NB4 (cell line): ENCODE measurements at regions not wholly inside any gene's neighbourhood (a gene's known extent, or its start where the extent isn't known, plus 50 kb on each side); places are given as distances from the start of the nearest gene placed in this dataset.

Source experiments
- DNase-seq: peaks from one replicate; pipeline ENCODE4 v3.0.0; 2010; ENCODE audit warnings: low read depth
- H3K4me3 ChIP-seq: one replicate; pipeline ENCODE4 v1.5.1; 2011; ENCODE audit warnings: mild to moderate bottlenecking, low read depth, low read length, moderate library complexity
- MYC ChIP-seq: IDR thresholded peaks from 2 replicates; pipeline ENCODE4 v1.6.1; 2011; ENCODE audit warnings: low read depth, low read length
- POLR2A ChIP-seq: IDR thresholded peaks from 2 replicates; pipeline ENCODE4 v1.6.1; 2011; ENCODE audit warnings: mild to moderate bottlenecking; ENCODE audit not compliant: insufficient read length; ENCODE audit errors: extremely low read depth
- TF ChIP-seq, protein P1 (sequence below): IDR thresholded peaks from 2 replicates; pipeline ENCODE4 v1.6.1; 2011; ENCODE audit warnings: low read depth, low read length
- TF ChIP-seq, protein P2 (sequence below): IDR thresholded peaks from one replicate; pipeline ENCODE4 v1.5.1; 2012; ENCODE audit warnings: low read depth, low read length

DNA sequence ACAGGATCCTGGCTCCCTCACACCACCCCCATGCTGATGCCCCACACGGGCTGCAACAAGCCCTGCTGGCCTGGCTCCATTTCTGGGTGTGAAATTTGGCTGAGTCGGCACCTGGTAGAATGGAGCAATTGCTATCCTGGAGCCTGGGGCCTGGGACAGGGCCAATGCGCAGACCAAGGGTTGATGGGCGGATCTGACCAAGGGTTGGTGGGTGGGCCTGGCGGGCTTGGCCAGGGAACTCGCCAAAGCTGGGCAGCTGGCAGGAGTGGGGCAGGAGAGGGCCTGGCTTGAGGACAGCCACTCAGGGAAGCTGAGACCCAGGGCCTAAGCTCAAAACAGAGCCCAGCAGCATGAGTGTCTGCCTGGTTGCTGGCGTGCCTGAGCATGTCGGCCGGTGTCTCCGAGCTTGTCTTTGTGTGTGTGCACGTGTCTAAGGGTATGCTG is 70.9 kb upstream of the POU3F1 start:
- no peak overlapping the region for H3K4me3 ChIP-seq
- TF ChIP-seq, protein P1, sequence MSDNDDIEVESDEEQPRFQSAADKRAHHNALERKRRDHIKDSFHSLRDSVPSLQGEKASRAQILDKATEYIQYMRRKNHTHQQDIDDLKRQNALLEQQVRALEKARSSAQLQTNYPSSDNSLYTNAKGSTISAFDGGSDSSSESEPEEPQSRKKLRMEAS = no peak
- TF ChIP-seq, protein P2, sequence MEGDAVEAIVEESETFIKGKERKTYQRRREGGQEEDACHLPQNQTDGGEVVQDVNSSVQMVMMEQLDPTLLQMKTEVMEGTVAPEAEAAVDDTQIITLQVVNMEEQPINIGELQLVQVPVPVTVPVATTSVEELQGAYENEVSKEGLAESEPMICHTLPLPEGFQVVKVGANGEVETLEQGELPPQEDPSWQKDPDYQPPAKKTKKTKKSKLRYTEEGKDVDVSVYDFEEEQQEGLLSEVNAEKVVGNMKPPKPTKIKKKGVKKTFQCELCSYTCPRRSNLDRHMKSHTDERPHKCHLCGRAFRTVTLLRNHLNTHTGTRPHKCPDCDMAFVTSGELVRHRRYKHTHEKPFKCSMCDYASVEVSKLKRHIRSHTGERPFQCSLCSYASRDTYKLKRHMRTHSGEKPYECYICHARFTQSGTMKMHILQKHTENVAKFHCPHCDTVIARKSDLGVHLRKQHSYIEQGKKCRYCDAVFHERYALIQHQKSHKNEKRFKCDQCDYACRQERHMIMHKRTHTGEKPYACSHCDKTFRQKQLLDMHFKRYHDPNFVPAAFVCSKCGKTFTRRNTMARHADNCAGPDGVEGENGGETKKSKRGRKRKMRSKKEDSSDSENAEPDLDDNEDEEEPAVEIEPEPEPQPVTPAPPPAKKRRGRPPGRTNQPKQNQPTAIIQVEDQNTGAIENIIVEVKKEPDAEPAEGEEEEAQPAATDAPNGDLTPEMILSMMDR = no peak
- TF ChIP-seq MYC (no peak), POLR2A (no peak)
- no peak for DNase-seq

DNA sequence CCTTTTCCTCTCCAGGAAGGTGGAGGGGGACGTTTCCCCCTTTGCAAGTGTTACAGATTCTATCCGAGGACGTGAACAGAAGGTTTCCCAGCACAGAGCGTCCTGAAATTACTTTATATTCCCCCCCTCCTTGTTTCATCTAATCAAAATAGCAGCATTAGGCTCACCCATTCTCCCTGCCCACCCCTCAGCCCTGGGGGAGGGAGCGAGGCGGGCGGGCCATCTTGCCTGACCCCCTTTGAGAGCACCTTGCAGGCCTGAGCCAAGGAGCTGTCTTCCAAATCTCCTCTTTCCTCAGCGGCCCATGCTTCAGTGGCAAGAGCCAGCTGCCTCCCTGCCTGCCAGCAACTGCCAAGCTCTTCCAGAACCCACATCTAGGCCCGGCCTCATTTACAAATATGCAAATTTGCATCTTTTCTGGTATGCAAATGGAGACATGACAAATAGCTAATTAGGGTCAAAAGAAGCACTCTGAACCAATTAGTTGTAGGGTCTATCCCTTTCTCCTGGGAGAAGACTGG is 69.1 kb upstream of the POU3F1 start:
- TF ChIP-seq, protein P2 = no peak
- TF ChIP-seq, protein P1 = no peak
- no peak for TF ChIP-seq POLR2A
- TF ChIP-seq MYC = no peak
- no peak overlapping the region for H3K4me3 ChIP-seq
- DNase-seq = no peak

DNA sequence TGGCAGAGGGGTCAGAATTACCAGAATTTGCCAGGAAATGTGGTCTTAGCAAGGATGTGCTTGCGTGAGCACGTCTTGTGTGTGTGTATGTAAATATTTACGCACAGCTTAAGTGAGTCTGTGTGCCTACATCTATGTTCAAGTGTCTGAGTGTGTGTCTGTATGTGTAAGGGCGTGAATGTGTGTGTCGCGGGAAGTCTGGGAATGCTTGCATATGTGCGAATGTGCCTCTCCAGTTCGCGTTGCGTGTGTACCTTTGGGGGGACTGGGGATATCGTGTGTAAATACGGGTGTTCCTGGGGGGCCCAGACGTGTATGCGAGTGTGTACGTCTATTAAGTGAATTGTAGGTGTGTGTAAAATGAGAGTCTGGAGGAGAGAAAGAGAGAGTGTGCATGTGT is 68.6 kb upstream of the POU3F1 start:
- no peak overlapping the region for H3K4me3 ChIP-seq
- DNase-seq = no peak
- TF ChIP-seq MYC = no peak
- no peak for TF ChIP-seq POLR2A
- TF ChIP-seq, protein P1 = no peak
- TF ChIP-seq, protein P2 = no peak

DNA sequence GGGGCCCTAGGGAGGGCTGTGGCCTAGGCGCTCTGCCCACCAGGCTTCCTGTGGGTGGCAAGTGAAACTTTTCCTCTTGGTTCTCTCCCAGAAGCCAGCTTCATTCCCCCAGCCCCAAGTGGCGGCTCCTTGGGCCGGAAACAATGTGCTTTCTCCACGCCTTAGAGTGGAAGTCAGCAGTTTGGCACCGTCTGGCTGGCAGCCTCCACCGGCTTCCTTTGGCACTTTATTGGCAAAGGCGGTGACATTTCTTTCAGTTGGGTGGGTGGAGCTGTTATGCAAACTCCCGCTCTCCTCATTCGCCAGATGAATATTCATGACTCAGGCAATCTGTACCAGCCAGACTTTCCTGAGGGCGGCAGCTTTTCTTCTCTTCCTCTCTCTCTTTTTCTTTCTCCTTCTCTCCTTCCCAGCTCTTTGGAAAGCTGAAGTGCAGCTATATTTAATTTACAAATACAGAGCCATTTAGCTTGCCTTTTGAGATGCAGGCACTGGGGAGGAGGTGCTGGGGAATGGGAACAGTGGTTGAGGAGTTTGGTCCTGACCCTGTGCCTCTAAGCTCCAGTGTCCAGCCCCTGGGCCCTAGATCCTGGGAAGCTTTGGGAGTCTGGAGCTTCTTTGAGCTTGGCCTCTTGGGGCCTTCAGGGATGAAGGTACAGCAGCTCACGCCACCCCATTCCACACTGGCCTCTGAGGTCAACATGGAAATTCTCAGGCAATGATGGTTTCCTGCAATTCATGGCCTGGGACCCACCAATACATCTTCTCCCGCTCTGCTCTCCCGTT is 67.8 kb upstream of the POU3F1 start:
- TF ChIP-seq MYC = no peak
- DNase-seq = no peak
- no peak overlapping the region for H3K4me3 ChIP-seq

DNA sequence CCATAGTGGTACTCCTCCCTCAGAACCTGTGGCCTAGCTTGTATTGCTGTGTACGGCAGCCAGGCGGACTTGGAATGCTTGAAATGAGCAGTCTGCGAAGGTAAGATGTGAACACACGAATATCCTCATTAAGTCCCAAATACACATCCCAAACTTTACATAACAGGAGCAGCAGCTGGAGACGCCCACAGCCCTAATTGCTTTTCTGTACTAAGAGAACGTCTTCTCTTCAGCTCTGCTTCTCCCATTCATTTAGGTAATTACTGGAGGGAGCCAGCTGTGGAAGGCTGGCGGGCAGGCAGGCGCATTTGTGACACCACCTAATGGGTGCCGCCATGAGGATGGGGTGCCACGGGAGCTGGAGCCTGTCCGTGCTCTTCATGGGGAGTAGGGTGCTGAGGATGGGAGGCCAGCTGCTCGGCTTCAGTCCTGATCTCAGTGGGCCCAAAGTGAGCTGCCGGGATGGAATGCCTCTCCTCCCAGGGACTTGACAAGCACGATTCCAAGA is 66.6 kb upstream of the POU3F1 start:
- no peak overlapping the region for H3K4me3 ChIP-seq
- no peak for DNase-seq
- TF ChIP-seq, protein P2 = no peak
- TF ChIP-seq MYC (no peak), POLR2A (no peak)
- TF ChIP-seq, protein P1 = no peak

DNA sequence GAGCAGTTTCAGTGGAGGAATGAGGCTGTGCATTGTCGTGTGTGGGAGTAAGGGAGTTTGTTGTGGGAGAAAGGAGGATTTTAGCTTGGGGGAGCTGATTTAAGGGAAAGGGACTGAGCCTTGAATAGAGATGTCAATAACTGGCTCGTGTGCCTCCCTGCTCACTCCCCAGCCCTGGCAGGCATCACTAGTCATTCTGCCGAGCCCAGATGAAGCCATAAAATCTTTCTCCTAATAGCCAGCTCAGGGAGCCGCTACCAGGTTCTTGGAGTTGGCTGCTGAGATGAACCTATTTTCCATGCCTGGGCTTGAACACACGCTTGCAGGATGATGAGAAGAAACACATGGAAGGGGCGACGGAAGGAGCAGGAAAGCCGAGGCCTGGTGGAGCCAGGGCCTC is 65.0 kb upstream of the POU3F1 start:
- DNase-seq = no peak
- TF ChIP-seq MYC (no peak), POLR2A (no peak)
- TF ChIP-seq, protein P1 = no peak
- TF ChIP-seq, protein P2 = no peak
- no peak overlapping the region for H3K4me3 ChIP-seq
